IMR-90 (cell line): ENCODE measurements at regions not wholly inside any gene's neighbourhood (a gene's known extent, or its start where the extent isn't known, plus 50 kb on each side); places are given as distances from the start of the nearest gene placed in this dataset.

Source experiments
- ATAC-seq: fragments of 200-7000 bp; cut with Tn5 transposase; 2 replicates; pipeline ENCODE4 v1.9.1; 2020; ENCODE audit warnings: low read depth, mild to moderate bottlenecking, moderate library complexity
- BruUV-seq: library from RNA; stranded (reverse); fragments of 400-500 nt; replicated peaks from 2 replicates; lab custom pipeline; 2021; lab: Mats Ljungman, UMichigan
- CTCF ChIA-PET: fragments of 300-600 bp; formaldehyde crosslinking; extraction: SDS; loops from one replicate; lab custom pipeline; 2021; ENCODE audit warnings: antibody characterized with exemption; lab: Yijun Ruan, JAX
- POLR2A ChIA-PET: fragments of 300-600 bp; sonication (Branson Sonifier 250); formaldehyde crosslinking; loops from one replicate; lab custom pipeline; 2022; ENCODE audit warnings: antibody characterized with exemption; ENCODE audit not compliant: unreplicated experiment; lab: Charles Lee
- DNase-seq: peaks from one replicate; pipeline ENCODE4 v3.0.0; 2013
- H2AFZ ChIP-seq: replicated peaks from 2 replicates; pipeline ENCODE3; 2013; ENCODE audit warnings: low read length, mild to moderate bottlenecking; ENCODE audit not compliant: poor library complexity
- H2AK5ac ChIP-seq: 2 replicates; pipeline ENCODE4 v1.6.1; 2013; ENCODE audit warnings: low read depth, low read length, inconsistent platforms
- H2AK9ac ChIP-seq: replicated peaks from 2 replicates; pipeline ENCODE3; 2013; ENCODE audit warnings: mild to moderate bottlenecking, low read depth, low read length, moderate library complexity; ENCODE audit not compliant: poor library complexity
- H2BK120ac ChIP-seq: 2 replicates; pipeline ENCODE4 v1.6.1; 2013; ENCODE audit warnings: low read depth, low read length, inconsistent platforms
- H2BK15ac ChIP-seq: 3 replicates; pipeline ENCODE4 v1.6.1; 2013; ENCODE audit warnings: low read depth, low read length, inconsistent platforms
- H2BK20ac ChIP-seq: 2 replicates; pipeline ENCODE4 v1.6.1; 2013; ENCODE audit warnings: low read depth, mild to moderate bottlenecking, inconsistent platforms, low read length, moderate library complexity
- H2BK5ac ChIP-seq: 2 replicates; pipeline ENCODE4 v1.6.1; 2013; ENCODE audit warnings: mild to moderate bottlenecking, low read depth, low read length, inconsistent platforms; ENCODE audit not compliant: poor library complexity, severe bottlenecking
- H3K14ac ChIP-seq: replicated peaks from 2 replicates; pipeline ENCODE4 v1.6.1; 2013; ENCODE audit warnings: low read depth, low read length, inconsistent platforms
- H3K18ac ChIP-seq: 2 replicates; pipeline ENCODE4 v1.6.1; 2013; ENCODE audit warnings: low read depth, low read length, control low read depth
- H3K23ac ChIP-seq: 2 replicates; pipeline ENCODE4 v1.6.1; 2013; ENCODE audit warnings: low read depth, low read length, inconsistent platforms
- H3K27ac ChIP-seq: 2 replicates; pipeline ENCODE4 v1.5.1; 2013; ENCODE audit warnings: mild to moderate bottlenecking, control low read depth, low read length; ENCODE audit not compliant: insufficient read depth
- H3K27me3 ChIP-seq: 2 replicates; pipeline ENCODE4 v1.6.1; 2013; ENCODE audit warnings: low read length; ENCODE audit not compliant: control insufficient read depth, insufficient read depth
- H3K36me3 ChIP-seq: 2 replicates; pipeline ENCODE4 v1.6.1; 2013; ENCODE audit warnings: low read length, mixed read lengths; ENCODE audit not compliant: control insufficient read depth, insufficient read depth
- H3K4ac ChIP-seq: 2 replicates; pipeline ENCODE4 v1.6.1; 2013; ENCODE audit warnings: low read depth, low read length, inconsistent platforms
- H3K4me1 ChIP-seq: 2 replicates; pipeline ENCODE4 v1.6.1; 2013; ENCODE audit warnings: low read length, mixed read lengths; ENCODE audit not compliant: control insufficient read depth, insufficient read depth
- H3K4me2 ChIP-seq: 2 replicates; pipeline ENCODE4 v1.6.1; 2013; ENCODE audit warnings: low read depth, mild to moderate bottlenecking, control low read depth, low read length, moderate library complexity
- H3K4me3 ChIP-seq: 2 replicates; pipeline ENCODE4 v1.5.1; 2013; ENCODE audit warnings: low read depth, mild to moderate bottlenecking, control low read depth, low read length, moderate library complexity; ENCODE audit not compliant: insufficient read depth
- H3K56ac ChIP-seq: 2 replicates; pipeline ENCODE4 v1.6.1; 2013; ENCODE audit warnings: low read length, inconsistent platforms; ENCODE audit not compliant: insufficient read depth; ENCODE audit errors: extremely low read depth
- H3K79me1 ChIP-seq, 2 experiments: 2 replicates each; pipeline ENCODE4 v1.6.1; 2013; ENCODE audit warnings: low read length in 2 of 2, inconsistent platforms in 1 of 2, low read depth in 1 of 2
- H3K9ac ChIP-seq: 2 replicates; pipeline ENCODE4 v1.6.1; 2013; ENCODE audit warnings: low read depth, low read length, control low read depth
- H3K9me1 ChIP-seq: 2 replicates; pipeline ENCODE4 v1.6.1; 2013; ENCODE audit warnings: low read length, inconsistent platforms; ENCODE audit not compliant: insufficient read depth
- H3K9me3 ChIP-seq: 2 replicates; pipeline ENCODE4 v1.6.1; 2013; ENCODE audit warnings: low read length; ENCODE audit not compliant: control insufficient read depth, insufficient read depth
- H4K20me1 ChIP-seq: 2 replicates; pipeline ENCODE4 v1.6.1; 2013; ENCODE audit warnings: low read length, inconsistent platforms; ENCODE audit not compliant: insufficient read depth
- H4K5ac ChIP-seq: 2 replicates; pipeline ENCODE4 v1.6.1; 2013; ENCODE audit warnings: mild to moderate bottlenecking, low read depth, low read length, control low read depth
- H4K8ac ChIP-seq, 2 experiments: 2 replicates each; pipeline ENCODE4 v1.6.1; 2013; ENCODE audit warnings: low read depth in 2 of 2, low read length in 2 of 2, control low read depth in 1 of 2, inconsistent platforms in 1 of 2
- H4K91ac ChIP-seq: 2 replicates; pipeline ENCODE4 v1.6.1; 2013; ENCODE audit warnings: low read depth, low read length, inconsistent platforms; ENCODE audit not compliant: insufficient read depth
- BHLHE40 ChIP-seq: fragments of 150-350 bp; IDR thresholded peaks from 2 replicates; pipeline ENCODE4 v1.6.1; 2016; ENCODE audit warnings: mild to moderate bottlenecking, low read depth, low read length
- CEBPB ChIP-seq: IDR thresholded peaks from 2 replicates; pipeline ENCODE4 v1.6.1; 2012; ENCODE audit warnings: low read depth, low read length, improper control_type of control experiment
- CTCF ChIP-seq: conservative IDR thresholded peaks from 2 replicates; pipeline ENCODE4 v1.5.1; 2012; ENCODE audit warnings: mild to moderate bottlenecking, low read depth, low read length, improper control_type of control experiment
- FOS ChIP-seq: fragments of 150-350 bp; IDR thresholded peaks from 2 replicates; pipeline ENCODE4 v1.6.1; 2016; ENCODE audit warnings: low read depth, low read length
- MAFK ChIP-seq: IDR thresholded peaks from 2 replicates; pipeline ENCODE4 v1.6.1; 2012; ENCODE audit warnings: low read depth, low read length, improper control_type of control experiment
- MAZ ChIP-seq: IDR thresholded peaks from 2 replicates; pipeline ENCODE4 v1.6.1; 2012; ENCODE audit warnings: low read depth, mild to moderate bottlenecking, low read length, improper control_type of control experiment, moderate library complexity, borderline replicate concordance
- MXI1 ChIP-seq: IDR thresholded peaks from 2 replicates; pipeline ENCODE4 v1.6.1; 2012; ENCODE audit warnings: low read depth, mild to moderate bottlenecking, low read length, moderate library complexity, borderline replicate concordance
- NFE2L2 ChIP-seq: fragments of 150-350 bp; IDR thresholded peaks from 2 replicates; pipeline ENCODE4 v1.6.1; 2016; ENCODE audit warnings: low read depth, mild to moderate bottlenecking, low read length
- RAD21 ChIP-seq: IDR thresholded peaks from 2 replicates; pipeline ENCODE4 v1.6.1; 2012; ENCODE audit warnings: low read length, improper control_type of control experiment
- RFX5 ChIP-seq: IDR thresholded peaks from 2 replicates; pipeline ENCODE4 v1.8.0; 2012; ENCODE audit warnings: low read depth, mild to moderate bottlenecking, low read length, moderate library complexity
- USF2 ChIP-seq: fragments of 150-350 bp; IDR thresholded peaks from 2 replicates; pipeline ENCODE4 v1.6.1; 2017; ENCODE audit warnings: mild to moderate bottlenecking, antibody characterized with exemption, low read length, low read depth
- WGBS, 2 experiments: methylation state at CpG; one replicate each; pipeline versions ENCODE4 v1.1.5 to v1.1.7; 2013; ENCODE audit warnings: missing lambda C conversion rate in 2 of 2; ENCODE audit not compliant: insufficient read length in 1 of 2; ENCODE audit errors: extremely low coverage in 2 of 2; 5-methylcytosine and 5-hydroxymethylcytosine counted together
- dilution Hi-C: fragments of 300-500 bp; cut with HindIII; formaldehyde crosslinking; loops from one replicate; pipeline ENCODE4 v1.14.3; 2018; ENCODE audit warnings: low sequenced_read_pairs; ENCODE audit not compliant: unreplicated experiment
- in situ Hi-C: fragments of 300-500 bp; cut with MboI; formaldehyde crosslinking; loops from 3 replicates; pipeline ENCODE4 v1.14.3; 2019; ENCODE audit warnings: low sequenced_read_pairs, inconsistent platforms, mixed read lengths
- intact Hi-C: fragments of 100-400 bp; cut with micrococcal nuclease; formaldehyde crosslinking; loops from 2 replicates; pipeline ENCODE4 v1.10.0; 2022

GRCh38 chr3:181541414-181541813, 170.3 kb upstream of the SOX2 start:
- ChIA-PET CTCF (no interaction called here), POLR2A (no interaction called here)
- Histone ChIP-seq H3K27me3 (no peaks in the 10 kb centered on the region), H3K9me3 (peaks cover 6% of the 10 kb centered on the region; the same call in 1 of the 2 replicates), H2AFZ (no peak overlapping the region), H3K18ac (no peak overlapping the region), H2BK15ac (no peak overlapping the region), H2BK20ac (no peak overlapping the region), H3K9me1 (no peaks in the 10 kb centered on the region), H2BK5ac (no peak overlapping the region), H3K4ac (no peak overlapping the region), H3K36me3 (no peaks in the 10 kb centered on the region), H4K20me1 (no peaks in the 10 kb centered on the region), H3K14ac (no peak overlapping the region), H4K91ac (no peak overlapping the region), H3K4me3 (no peak overlapping the region), H4K8ac (no peak overlapping the region), H4K5ac (no peak overlapping the region), H2BK120ac (no peak overlapping the region), H3K23ac (no peak overlapping the region), H3K9ac (no peak overlapping the region), H2AK9ac (no peak overlapping the region), H3K27ac (no peak overlapping the region), H3K79me1 (no peaks in the 10 kb centered on the region), H3K56ac (no peak overlapping the region), H2AK5ac (no peak overlapping the region), H3K4me1 (no peaks in the 10 kb centered on the region), H3K4me2 (no peak overlapping the region)
- BruUV-seq = no TSS peak
- ATAC-seq (no peak), DNase-seq (no peak)
- dilution Hi-C loops (no loop called here), in situ Hi-C loops (no loop called here), intact Hi-C loops (no loop called here)
- TF ChIP-seq CEBPB = no peak
- TF ChIP-seq CTCF = no peak
- no peak for TF ChIP-seq MXI1
- TF ChIP-seq BHLHE40 = no peak
- no peak for TF ChIP-seq RFX5
- no peak for TF ChIP-seq MAZ
- TF ChIP-seq USF2 = no peak
- TF ChIP-seq MAFK = no peak
- no peak for TF ChIP-seq FOS
- TF ChIP-seq NFE2L2 = no peak
- no peak for TF ChIP-seq RAD21
- no CpG with 5 or more reads among the region's 2 CpGs for WGBS, 2 experiments
